ENCODE measurements at regions not wholly inside any gene's neighbourhood (a gene's known extent, or its start where the extent isn't known, plus 50 kb on each side); places are given as distances from the start of the nearest gene placed in this dataset.

DNA sequence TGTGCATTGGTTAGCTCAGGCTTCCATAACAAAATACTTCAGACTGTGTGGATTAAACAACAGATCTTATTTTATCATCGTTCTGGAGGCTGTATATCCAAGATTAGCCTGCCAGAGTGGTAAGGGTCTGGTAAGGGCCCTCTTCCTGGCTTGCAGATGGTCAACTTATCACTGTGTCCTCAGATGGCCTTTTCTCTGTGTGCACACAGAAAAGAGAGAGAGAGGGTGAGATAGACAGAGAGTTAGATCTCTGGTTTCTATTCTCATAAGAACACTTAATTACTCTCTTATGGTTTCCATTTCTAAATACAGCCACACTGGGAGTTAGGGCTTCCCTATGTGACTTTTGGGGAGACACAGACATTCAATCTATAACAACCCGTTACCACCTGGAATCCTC lies 1003.5 kb downstream of the TSN start:
- TF ChIP-seq, protein P1, sequence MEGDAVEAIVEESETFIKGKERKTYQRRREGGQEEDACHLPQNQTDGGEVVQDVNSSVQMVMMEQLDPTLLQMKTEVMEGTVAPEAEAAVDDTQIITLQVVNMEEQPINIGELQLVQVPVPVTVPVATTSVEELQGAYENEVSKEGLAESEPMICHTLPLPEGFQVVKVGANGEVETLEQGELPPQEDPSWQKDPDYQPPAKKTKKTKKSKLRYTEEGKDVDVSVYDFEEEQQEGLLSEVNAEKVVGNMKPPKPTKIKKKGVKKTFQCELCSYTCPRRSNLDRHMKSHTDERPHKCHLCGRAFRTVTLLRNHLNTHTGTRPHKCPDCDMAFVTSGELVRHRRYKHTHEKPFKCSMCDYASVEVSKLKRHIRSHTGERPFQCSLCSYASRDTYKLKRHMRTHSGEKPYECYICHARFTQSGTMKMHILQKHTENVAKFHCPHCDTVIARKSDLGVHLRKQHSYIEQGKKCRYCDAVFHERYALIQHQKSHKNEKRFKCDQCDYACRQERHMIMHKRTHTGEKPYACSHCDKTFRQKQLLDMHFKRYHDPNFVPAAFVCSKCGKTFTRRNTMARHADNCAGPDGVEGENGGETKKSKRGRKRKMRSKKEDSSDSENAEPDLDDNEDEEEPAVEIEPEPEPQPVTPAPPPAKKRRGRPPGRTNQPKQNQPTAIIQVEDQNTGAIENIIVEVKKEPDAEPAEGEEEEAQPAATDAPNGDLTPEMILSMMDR (IDR thresholded peaks at IDR 0.05; ENCODE audit: unreplicated experiment in 3 of 3), result no peak
- Mint-ChIP-seq H3K4me1 (peaks cover 4% of the 10 kb centered on the region), H3K9me3 (peaks cover 9% of the 10 kb centered on the region), H3K27ac (peak overlapping the region in 1 of 3 experiments; percentile 39), H3K36me3 (ENCODE audit: low read depth) (no peaks in the 10 kb centered on the region), H3K27me3 (ENCODE audit: low read depth) (no peaks in the 10 kb centered on the region), H3K4me3 (no peak overlapping the region)

DNA sequence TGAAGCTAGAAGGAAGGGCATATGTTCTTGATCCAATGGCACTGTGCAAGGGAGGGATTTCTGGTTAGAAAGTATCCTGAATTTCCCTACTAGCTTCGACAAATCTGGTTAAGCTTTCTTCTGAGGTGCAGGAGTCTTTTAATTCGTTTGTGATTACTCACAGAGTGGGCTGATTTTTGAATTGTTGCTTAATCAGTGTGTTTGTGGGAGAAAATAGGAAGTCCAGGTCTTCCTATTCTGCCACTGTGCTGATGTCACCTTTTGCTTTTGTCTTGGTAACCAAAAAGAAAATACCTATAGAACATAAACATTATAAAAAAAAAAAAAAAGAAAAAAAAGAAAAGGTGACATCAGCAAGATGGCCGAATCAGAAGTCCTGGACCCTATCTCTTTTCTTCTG lies 1008.6 kb downstream of the TSN start:
- Mint-ChIP-seq H3K4me1 (peaks cover 4% of the 10 kb centered on the region), H3K4me3 (no peak overlapping the region), H3K27ac (no peak overlapping the region), H3K27me3 (ENCODE audit: low read depth) (no peaks in the 10 kb centered on the region), H3K9me3 (peaks cover 31% of the 10 kb centered on the region), H3K36me3 (ENCODE audit: low read depth) (no peaks in the 10 kb centered on the region)
- TF ChIP-seq, protein P1 (IDR thresholded peaks at IDR 0.05; ENCODE audit: unreplicated experiment in 3 of 3), result no peak

GRCh38 chr2:122780251-122780650 lies 1024.8 kb downstream of the TSN start:
- H3K27me3 Mint-ChIP-seq (ENCODE audit: low read depth), result no peaks in the 10 kb centered on the region
- no peaks in the 10 kb centered on the region for H3K36me3 Mint-ChIP-seq (ENCODE audit: low read depth)
- H3K9me3 Mint-ChIP-seq, result peaks cover 13% of the 10 kb centered on the region
- H3K4me1 Mint-ChIP-seq, result no peaks in the 10 kb centered on the region
- TF ChIP-seq, protein P1 (IDR thresholded peaks at IDR 0.05; ENCODE audit: unreplicated experiment in 3 of 3), result no peak
- no peak overlapping the region for H3K27ac Mint-ChIP-seq
- H3K4me3 Mint-ChIP-seq, result no peak overlapping the region

DNA sequence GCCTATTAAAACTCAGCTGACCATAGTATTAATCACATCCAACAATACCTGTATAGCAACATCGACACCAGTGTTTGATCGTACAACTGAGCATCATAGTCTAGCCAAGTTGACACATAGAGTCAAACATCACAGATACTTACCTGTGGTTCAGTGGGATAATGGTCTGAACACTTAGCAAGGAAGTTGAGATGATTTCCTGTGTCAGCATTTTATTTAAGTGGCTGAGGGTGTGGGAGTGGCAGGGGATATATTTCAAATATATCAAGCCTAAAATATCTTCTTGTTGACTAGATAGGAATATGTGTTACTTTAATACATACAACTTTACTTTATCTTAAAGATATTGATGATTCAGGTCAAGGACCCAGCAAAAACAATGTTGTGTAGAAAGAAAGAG lies 1038.6 kb downstream of the TSN start:
- H3K27ac Mint-ChIP-seq, result no peak overlapping the region
- H3K36me3 Mint-ChIP-seq (ENCODE audit: low read depth), result no peaks in the 10 kb centered on the region
- no peaks in the 10 kb centered on the region for H3K4me1 Mint-ChIP-seq
- H3K4me3 Mint-ChIP-seq, result no peak overlapping the region
- no peaks in the 10 kb centered on the region for H3K27me3 Mint-ChIP-seq (ENCODE audit: low read depth)
- peaks cover 5% of the 10 kb centered on the region for H3K9me3 Mint-ChIP-seq
- TF ChIP-seq, protein P1 (IDR thresholded peaks at IDR 0.05; ENCODE audit: unreplicated experiment in 3 of 3), result no peak

DNA sequence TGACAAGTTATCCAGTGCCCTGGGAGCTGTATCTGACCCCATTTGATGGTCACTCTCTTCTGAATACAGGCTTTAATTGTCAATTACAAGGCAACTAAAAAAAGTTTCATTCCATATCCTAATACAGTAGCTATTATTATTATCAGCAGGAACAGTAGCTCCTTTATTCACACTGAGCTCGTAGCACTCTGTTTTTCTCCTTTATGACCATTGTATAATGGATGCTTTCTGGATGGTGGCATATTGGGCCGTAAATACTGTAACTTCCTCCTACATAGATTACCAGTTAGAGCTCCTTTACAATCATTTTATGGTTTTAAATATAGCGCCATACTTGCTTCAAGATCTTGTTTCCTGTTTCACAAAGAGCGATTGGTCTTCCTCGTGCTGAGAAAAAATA lies 1040.3 kb downstream of the TSN start:
- H3K4me3 Mint-ChIP-seq, result no peak overlapping the region
- H3K9me3 Mint-ChIP-seq, result no peaks in the 10 kb centered on the region
- H3K4me1 Mint-ChIP-seq, result no peaks in the 10 kb centered on the region
- no peak overlapping the region for H3K27ac Mint-ChIP-seq
- no peaks in the 10 kb centered on the region for H3K27me3 Mint-ChIP-seq (ENCODE audit: low read depth)
- TF ChIP-seq, protein P1 (IDR thresholded peaks at IDR 0.05; ENCODE audit: unreplicated experiment in 3 of 3), result no peak
- H3K36me3 Mint-ChIP-seq (ENCODE audit: low read depth), result no peaks in the 10 kb centered on the region

DNA sequence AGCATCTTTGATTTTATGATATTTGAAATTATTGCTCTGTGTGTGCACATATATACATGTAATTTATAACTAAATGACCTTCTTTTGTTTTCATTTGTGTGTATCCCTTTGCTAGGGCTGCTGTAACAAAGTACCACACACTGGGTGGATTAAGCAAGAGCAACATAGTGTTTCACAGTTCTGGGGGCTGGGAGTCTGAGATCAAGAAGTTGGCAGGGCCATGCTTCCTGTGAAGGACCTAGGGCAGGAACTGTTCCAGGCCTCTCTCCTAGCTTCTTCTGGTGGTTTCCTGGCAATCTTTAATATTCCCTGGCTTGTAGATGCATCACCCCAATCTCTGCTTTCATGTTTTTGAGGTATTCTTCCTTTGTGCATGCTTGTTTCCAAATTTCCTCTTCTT lies 1043.9 kb downstream of the TSN start:
- H3K36me3 Mint-ChIP-seq (ENCODE audit: low read depth), result no peaks in the 10 kb centered on the region
- peaks cover 3% of the 10 kb centered on the region for H3K27me3 Mint-ChIP-seq (ENCODE audit: low read depth)
- H3K4me3 Mint-ChIP-seq, result no peak overlapping the region
- TF ChIP-seq, protein P1 (IDR thresholded peaks at IDR 0.05; ENCODE audit: unreplicated experiment in 3 of 3), result no peak
- H3K9me3 Mint-ChIP-seq, result no peaks in the 10 kb centered on the region
- H3K27ac Mint-ChIP-seq, result no peak overlapping the region
- H3K4me1 Mint-ChIP-seq, result no peaks in the 10 kb centered on the region
